Middle frontal gyrus (tissue), 1 donor: ENCODE measurements at regions not wholly inside any gene's neighbourhood (a gene's known extent, or its start where the extent isn't known, plus 50 kb on each side); places are given as distances from the start of the nearest gene placed in this dataset.
"Not testable (repeated sequence)": the region's sequence is repeated elsewhere in the genome, so short reads cannot be mapped to it uniquely, and the experiment has no call there.

Source experiments
- DNase-seq: peaks from one replicate; pipeline ENCODE4 v3.0.0-alpha.2; 2015; ENCODE audit warnings: low spot score; ENCODE audit errors: extremely low spot score

- DNase-seq, result no peak
Observed at GRCh38 chr14:83041224-83041623, 1507.6 kb upstream of the SEL1L start.

GRCh38 chr14:83042858-83043257, 1509.2 kb upstream of the SEL1L start:
- no peak for DNase-seq

GRCh38 chr14:83044001-83044400, 1510.3 kb upstream of the SEL1L start:
- no peak for DNase-seq

GRCh38 chr14:83047059-83047830, 1513.6 kb upstream of the SEL1L start:
- DNase-seq, result no peak

GRCh38 chr14:83053022-83053710, 1519.5 kb upstream of the SEL1L start:
- DNase-seq, result no peak

GRCh38 chr14:83058068-83058467, 1524.4 kb upstream of the SEL1L start:
- DNase-seq, result no peak

GRCh38 chr14:83071888-83072501, 1538.3 kb upstream of the SEL1L start:
- no peak for DNase-seq

GRCh38 chr14:83085136-83085535, 1551.5 kb upstream of the SEL1L start:
- no peak for DNase-seq

- DNase-seq, result no peak
Observed at GRCh38 chr14:83085725-83086124, 1552.1 kb upstream of the SEL1L start.

- DNase-seq, result not testable (repeated sequence)
Observed at GRCh38 chr14:83091991-83092956, 1558.6 kb upstream of the SEL1L start.

GRCh38 chr14:83096092-83096491, 1562.4 kb upstream of the SEL1L start:
- no peak for DNase-seq

- DNase-seq, result no peak
Observed at GRCh38 chr14:83101846-83102245, 1568.2 kb upstream of the SEL1L start.

GRCh38 chr14:83118029-83118428, 1584.4 kb upstream of the SEL1L start:
- no peak for DNase-seq

GRCh38 chr14:83120187-83120586, 1586.5 kb upstream of the SEL1L start:
- no peak for DNase-seq

- DNase-seq, result no peak
Observed at GRCh38 chr14:83126076-83126475, 1592.4 kb upstream of the SEL1L start.

GRCh38 chr14:83128783-83129182, 1595.1 kb upstream of the SEL1L start:
- no peak for DNase-seq

GRCh38 chr14:83129496-83129895, 1595.8 kb upstream of the SEL1L start:
- no peak for DNase-seq

GRCh38 chr14:83133981-83134645, 1600.5 kb upstream of the SEL1L start:
- no peak for DNase-seq

GRCh38 chr14:83140756-83141155, 1607.1 kb upstream of the SEL1L start:
- no peak for DNase-seq

- no peak for DNase-seq
Observed at GRCh38 chr14:83147006-83147405, 1613.4 kb upstream of the SEL1L start.

GRCh38 chr14:83151571-83151970, 1617.9 kb upstream of the SEL1L start:
- no peak for DNase-seq
